Liver (tissue), 7 donors: ENCODE measurements at regions not wholly inside any gene's neighbourhood (a gene's known extent, or its start where the extent isn't known, plus 50 kb on each side); places are given as distances from the start of the nearest gene placed in this dataset.

Experiments
- DNase-seq: peaks from one replicate; pipeline ENCODE4 v3.0.0-alpha.2; 2017; ENCODE audit warnings: low spot score
- H3K27ac ChIP-seq, 2 donors: one replicate each; pipeline ENCODE4 v1.7.0; 2013; ENCODE audit warnings: inconsistent platforms in 2 of 2, low read length in 2 of 2, control low read depth in 1 of 2, low read depth in 1 of 2, mild to moderate bottlenecking in 1 of 2
- H3K27me3 ChIP-seq, 4 donors: one replicate each; pipeline versions ENCODE4 v1.6.1 to v1.7.0; 2013; ENCODE audit warnings: low read length in 3 of 4, inconsistent platforms in 1 of 4, mild to moderate bottlenecking in 1 of 4, moderate library complexity in 1 of 4; ENCODE audit not compliant: control insufficient read depth in 4 of 4, insufficient read depth in 4 of 4
- H3K36me3 ChIP-seq, 4 donors: one replicate each; pipeline versions ENCODE4 v1.6.1 to v1.7.0; 2013; ENCODE audit warnings: low read length in 3 of 4, mild to moderate bottlenecking in 3 of 4, low read depth in 1 of 4, moderate library complexity in 1 of 4; ENCODE audit not compliant: control insufficient read depth in 4 of 4, insufficient read depth in 3 of 4
- H3K4me1 ChIP-seq, 4 donors: one replicate each; pipeline versions ENCODE4 v1.6.1 to v1.7.0; 2013; ENCODE audit warnings: low read length in 3 of 4, mild to moderate bottlenecking in 3 of 4, moderate library complexity in 1 of 4; ENCODE audit not compliant: control insufficient read depth in 4 of 4, insufficient read depth in 4 of 4
- H3K4me3 ChIP-seq, 3 donors: one replicate each; pipeline versions ENCODE4 v1.6.1 to v1.7.0; 2013; ENCODE audit warnings: low read length in 3 of 3, control low read depth in 1 of 3, low read depth in 1 of 3, mild to moderate bottlenecking in 1 of 3
- H3K9ac ChIP-seq, 2 donors: one replicate each; pipeline ENCODE4 v1.7.0; 2013; ENCODE audit warnings: low read length in 2 of 2, mild to moderate bottlenecking in 2 of 2, moderate library complexity in 2 of 2, control low read depth in 1 of 2, low read depth in 1 of 2
- H3K9me3 ChIP-seq, 4 donors: one replicate each; pipeline versions ENCODE4 v1.6.1 to v1.7.0; 2013; ENCODE audit warnings: low read length in 3 of 4; ENCODE audit not compliant: control insufficient read depth in 4 of 4
- ATF3 ChIP-seq: IDR thresholded peaks from 2 replicates; pipeline ENCODE4 v1.6.1; 2016; ENCODE audit warnings: antibody characterized with exemption
- FOXA1 ChIP-seq: IDR thresholded peaks from 2 replicates; pipeline ENCODE4 v1.6.1; 2016; ENCODE audit warnings: antibody characterized with exemption
- FOXA2 ChIP-seq: IDR thresholded peaks from 2 replicates; pipeline ENCODE4 v1.6.1; 2016; ENCODE audit warnings: antibody characterized with exemption
- GABPA ChIP-seq, 2 donors: IDR thresholded peaks in 1 of 2; conservative IDR thresholded peaks in 1 of 2; 2 replicates each; pipeline ENCODE4 v1.6.1; 2016; ENCODE audit warnings: antibody characterized with exemption in 2 of 2, mild to moderate bottlenecking in 1 of 2, moderate library complexity in 1 of 2
- HNF4A ChIP-seq, 2 donors: conservative IDR thresholded peaks; 2 replicates each; pipeline ENCODE4 v1.6.1; 2016; ENCODE audit warnings: antibody characterized with exemption in 2 of 2, mild to moderate bottlenecking in 2 of 2
- HNF4G ChIP-seq: IDR thresholded peaks from 2 replicates; pipeline ENCODE4 v1.6.1; 2016; ENCODE audit warnings: antibody characterized with exemption
- JUND ChIP-seq, 2 donors: IDR thresholded peaks; 2 replicates each; pipeline ENCODE4 v1.6.1; 2016; ENCODE audit warnings: antibody characterized with exemption in 2 of 2
- MAX ChIP-seq: IDR thresholded peaks from 2 replicates; pipeline ENCODE4 v1.6.1; 2016; ENCODE audit warnings: antibody characterized with exemption
- NR2F2 ChIP-seq: IDR thresholded peaks from 2 replicates; pipeline ENCODE4 v1.6.1; 2016; ENCODE audit warnings: antibody characterized with exemption
- RAD21 ChIP-seq, 2 donors: IDR thresholded peaks; 2 replicates each; pipeline ENCODE4 v1.6.1; 2016; ENCODE audit warnings: antibody characterized with exemption in 2 of 2, mild to moderate bottlenecking in 2 of 2
- REST ChIP-seq: IDR thresholded peaks from 2 replicates; pipeline ENCODE4 v1.6.1; 2016; ENCODE audit warnings: antibody characterized with exemption, mild to moderate bottlenecking
- SP1 ChIP-seq: IDR thresholded peaks from 2 replicates; pipeline ENCODE4 v1.6.1; 2018; ENCODE audit warnings: antibody characterized with exemption, mild to moderate bottlenecking
- TAF1 ChIP-seq: conservative IDR thresholded peaks from 2 replicates; pipeline ENCODE4 v1.6.1; 2016; ENCODE audit warnings: antibody characterized with exemption, mild to moderate bottlenecking
- YY1 ChIP-seq: IDR thresholded peaks from 2 replicates; pipeline ENCODE4 v1.6.1; 2016; ENCODE audit warnings: antibody characterized with exemption, mild to moderate bottlenecking
- ZBTB33 ChIP-seq: IDR thresholded peaks from 2 replicates; pipeline ENCODE4 v1.6.1; 2016; ENCODE audit warnings: antibody characterized with exemption
- WGBS: extraction: QIAGEN DNeasy Blood & Tissue Kit; methylation state at CpG from one replicate; pipeline ENCODE4 v1.1.7; 2013; 5-methylcytosine and 5-hydroxymethylcytosine counted together
- donor health status: healthy.
- donor health status: healthy.
- donor health status: healthy.
- donor health status: healthy.

- Histone ChIP-seq H3K9me3 (no peaks in the 10 kb centered on the region), H3K4me1 (no peaks in the 10 kb centered on the region), H3K27me3 (no peaks in the 10 kb centered on the region), H3K9ac (no peak overlapping the region), H3K27ac (no peak overlapping the region), H3K36me3 (no peaks in the 10 kb centered on the region), H3K4me3 (no peak overlapping the region)
- no peak for TF ChIP-seq SP1
- TF ChIP-seq ATF3 = no peak
- no peak for TF ChIP-seq TAF1
- no peak for TF ChIP-seq HNF4A (conservative IDR thresholded peaks at IDR 0.05)
- no peak for TF ChIP-seq GABPA (IDR thresholded peaks at IDR 0.05 in 1 of 2, conservative IDR thresholded peaks at IDR 0.05 in 1 of 2)
- no peak for TF ChIP-seq REST
- no peak for TF ChIP-seq FOXA2
- TF ChIP-seq HNF4G = no peak
- TF ChIP-seq RAD21 (IDR thresholded peaks at IDR 0.05) = no peak
- no peak for TF ChIP-seq JUND (IDR thresholded peaks at IDR 0.05)
- TF ChIP-seq YY1 = no peak
- TF ChIP-seq MAX = no peak
- no peak for TF ChIP-seq ZBTB33
- TF ChIP-seq FOXA1 = no peak
- 88% methylated on average over 5 of the region's 5 CpGs for WGBS
- DNase-seq = no peak
Observed at GRCh38 chr2:145769011-145769716, 1249.2 kb upstream of the ZEB2 start.

GRCh38 chr2:145765874-145766273, 1246.0 kb upstream of the ZEB2 start:
- Histone ChIP-seq H3K27ac (no peak overlapping the region), H3K4me1 (peaks cover 0 to 10% (median 9%) of the 10 kb centered on the region in 4 donors), H3K4me3 (no peak overlapping the region), H3K9ac (no peak overlapping the region), H3K27me3 (no peaks in the 10 kb centered on the region), H3K36me3 (no peaks in the 10 kb centered on the region), H3K9me3 (no peaks in the 10 kb centered on the region)
- 91% methylated on average over 1 of the region's 1 CpG for WGBS
- no peak for DNase-seq
- TF ChIP-seq HNF4A (conservative IDR thresholded peaks at IDR 0.05) (no peak), JUND (IDR thresholded peaks at IDR 0.05) (no peak), GABPA (IDR thresholded peaks at IDR 0.05 in 1 of 2, conservative IDR thresholded peaks at IDR 0.05 in 1 of 2) (no peak), MAX (no peak), NR2F2 (no peak), FOXA2 (no peak), ATF3 (no peak), RAD21 (IDR thresholded peaks at IDR 0.05) (no peak), ZBTB33 (no peak), TAF1 (no peak), REST (no peak)
